ENCODE measurements at regions not wholly inside any gene's neighbourhood (a gene's known extent, or its start where the extent isn't known, plus 50 kb on each side); places are given as distances from the start of the nearest gene placed in this dataset.

- POLR2A ChIA-PET = no interaction called here
- DNase-seq (ENCODE audit: extremely low spot score) = no peak
- TF ChIP-seq HDGF (IDR thresholded peaks at IDR 0.05; ENCODE audit: borderline replicate concordance) = no peak
- TF ChIP-seq TARDBP (IDR thresholded peaks at IDR 0.05) = no peak
- no peak for TF ChIP-seq CTBP1 (IDR thresholded peaks at IDR 0.05; ENCODE audit: borderline replicate concordance)
- no peak for TF ChIP-seq ELF4 (IDR thresholded peaks at IDR 0.05)
- TF ChIP-seq PKNOX1 (IDR thresholded peaks at IDR 0.05) = no peak
- no peak for TF ChIP-seq ARNT (IDR thresholded peaks at IDR 0.05)
- no peak for TF ChIP-seq FOXK2 (IDR thresholded peaks at IDR 0.05)
- TF ChIP-seq FOXA1 (IDR thresholded peaks at IDR 0.05) = no peak
- TF ChIP-seq FOXM1 (IDR thresholded peaks at IDR 0.05; ENCODE audit: borderline replicate concordance) = no peak
- no peak for TF ChIP-seq BHLHE40 (IDR thresholded peaks at IDR 0.05; ENCODE audit: borderline replicate concordance)
- TF ChIP-seq SP1 (IDR thresholded peaks at IDR 0.05) = no peak
- no peak for TF ChIP-seq LEF1 (IDR thresholded peaks at IDR 0.05; ENCODE audit: borderline replicate concordance)
- TF ChIP-seq ZNF384 (IDR thresholded peaks at IDR 0.05) = no peak
- TF ChIP-seq SUZ12 (IDR thresholded peaks at IDR 0.05) = no peak
- no peak for TF ChIP-seq L3MBTL2 (conservative IDR thresholded peaks at IDR 0.05)
- CTCF ChIA-PET = no interaction called here
These were observed 65.7 kb upstream of the ADAD1 start for GRCh38 chr4:122313006-122313646.

- no peak for TF ChIP-seq SP1 (IDR thresholded peaks at IDR 0.05)
- TF ChIP-seq ARNT (IDR thresholded peaks at IDR 0.05) = no peak
- TF ChIP-seq HDGF (IDR thresholded peaks at IDR 0.05; ENCODE audit: borderline replicate concordance) = no peak
- TF ChIP-seq FOXK2 (IDR thresholded peaks at IDR 0.05) = no peak
- TF ChIP-seq LEF1 (IDR thresholded peaks at IDR 0.05; ENCODE audit: borderline replicate concordance) = no peak
- no peak for TF ChIP-seq FOXM1 (IDR thresholded peaks at IDR 0.05; ENCODE audit: borderline replicate concordance)
- no peak for TF ChIP-seq NFRKB (IDR thresholded peaks at IDR 0.05)
- no peak for TF ChIP-seq BHLHE40 (IDR thresholded peaks at IDR 0.05; ENCODE audit: borderline replicate concordance)
- no peak for TF ChIP-seq CTBP1 (IDR thresholded peaks at IDR 0.05; ENCODE audit: borderline replicate concordance)
- TF ChIP-seq TARDBP (IDR thresholded peaks at IDR 0.05) = no peak
- POLR2A ChIA-PET = no interaction called here
- no peak for DNase-seq (ENCODE audit: extremely low spot score)
- CTCF ChIA-PET = no interaction called here
These were observed 51.9 kb upstream of the ADAD1 start for GRCh38 chr4:122326908-122327307.

- DNase-seq (ENCODE audit: extremely low spot score) = no peak
- ChIA-PET CTCF (no interaction called here), POLR2A (interaction anchor here (0.6 kb wide), 1 partner anchor 11 kb away, joined by 3 read pairs; no protein-coding TSS in a partner anchor)
- no peak for TF ChIP-seq SUZ12 (IDR thresholded peaks at IDR 0.05)
- no peak for TF ChIP-seq L3MBTL2 (conservative IDR thresholded peaks at IDR 0.05)
- no peak for TF ChIP-seq FOXM1 (IDR thresholded peaks at IDR 0.05; ENCODE audit: borderline replicate concordance)
- no peak for TF ChIP-seq FOXA1 (IDR thresholded peaks at IDR 0.05)
- TF ChIP-seq PKNOX1 (IDR thresholded peaks at IDR 0.05) = no peak
- no peak for TF ChIP-seq CTBP1 (IDR thresholded peaks at IDR 0.05; ENCODE audit: borderline replicate concordance)
These were observed 49.9 kb upstream of the ADAD1 start for GRCh38 chr4:122328893-122329292.
